ENCODE measurements at regions not wholly inside any gene's neighbourhood (a gene's known extent, or its start where the extent isn't known, plus 50 kb on each side); places are given as distances from the start of the nearest gene placed in this dataset.

GRCh38 chrX:25191403-25191802 is 175.6 kb upstream of the ARX start:
- 0 out of 2 replicates have a peak, but pooled peaks have one; percentile 25 for TF ChIP-seq CTCF (conservative IDR thresholded peaks at IDR 0.05; ENCODE audit: low read depth, low read length)
- TF ChIP-seq EZH2 (IDR thresholded peaks at IDR 0.05; ENCODE audit: borderline replicate concordance, low read depth, low read length, poor library complexity, severe bottlenecking) = no peak

Measured in A673 (cell line).